ENCODE measurements at regions not wholly inside any gene's neighbourhood (a gene's known extent, or its start where the extent isn't known, plus 50 kb on each side); places are given as distances from the start of the nearest gene placed in this dataset.

DNA sequence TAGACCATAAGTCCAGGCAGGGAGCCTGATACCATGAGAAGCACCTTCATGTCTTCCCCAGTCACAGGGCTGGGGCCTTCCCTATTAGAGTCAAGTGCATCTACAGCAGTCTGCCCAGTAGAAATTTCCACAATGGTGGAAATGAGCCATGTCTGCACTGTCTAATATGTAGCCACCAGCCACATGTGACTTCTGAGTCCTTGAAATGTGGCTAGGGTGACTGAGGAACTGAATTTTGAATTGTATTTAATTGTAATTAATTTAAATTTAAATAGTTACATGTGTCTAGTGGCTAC is 300.2 kb downstream of the CLIC5 start:
- TF ChIP-seq, protein P1, sequence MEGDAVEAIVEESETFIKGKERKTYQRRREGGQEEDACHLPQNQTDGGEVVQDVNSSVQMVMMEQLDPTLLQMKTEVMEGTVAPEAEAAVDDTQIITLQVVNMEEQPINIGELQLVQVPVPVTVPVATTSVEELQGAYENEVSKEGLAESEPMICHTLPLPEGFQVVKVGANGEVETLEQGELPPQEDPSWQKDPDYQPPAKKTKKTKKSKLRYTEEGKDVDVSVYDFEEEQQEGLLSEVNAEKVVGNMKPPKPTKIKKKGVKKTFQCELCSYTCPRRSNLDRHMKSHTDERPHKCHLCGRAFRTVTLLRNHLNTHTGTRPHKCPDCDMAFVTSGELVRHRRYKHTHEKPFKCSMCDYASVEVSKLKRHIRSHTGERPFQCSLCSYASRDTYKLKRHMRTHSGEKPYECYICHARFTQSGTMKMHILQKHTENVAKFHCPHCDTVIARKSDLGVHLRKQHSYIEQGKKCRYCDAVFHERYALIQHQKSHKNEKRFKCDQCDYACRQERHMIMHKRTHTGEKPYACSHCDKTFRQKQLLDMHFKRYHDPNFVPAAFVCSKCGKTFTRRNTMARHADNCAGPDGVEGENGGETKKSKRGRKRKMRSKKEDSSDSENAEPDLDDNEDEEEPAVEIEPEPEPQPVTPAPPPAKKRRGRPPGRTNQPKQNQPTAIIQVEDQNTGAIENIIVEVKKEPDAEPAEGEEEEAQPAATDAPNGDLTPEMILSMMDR (optimal IDR thresholded peaks at IDR 0.05 in 1 of 3, IDR thresholded peaks at IDR 0.05 in 1 of 3, conservative IDR thresholded peaks at IDR 0.05 in 1 of 3; ENCODE audit: extremely low read depth in 1 of 3, insufficient read depth in 2 of 3, low read length in 3 of 3) = no peak
- TF ChIP-seq EZH2 (IDR thresholded peaks at IDR 0.05; ENCODE audit: low read length) = no peak
